LNCaP clone FGC (cell line): ENCODE measurements at regions not wholly inside any gene's neighbourhood (a gene's known extent, or its start where the extent isn't known, plus 50 kb on each side); places are given as distances from the start of the nearest gene placed in this dataset.
A peak's percentile ranks its signal among the peaks of the same experiment; 100 is the strongest.

Experiments
- DNase-seq: peaks from one replicate; pipeline ENCODE4 v3.0.0-alpha.2; 2011; ENCODE audit warnings: low read depth
- H3K4me3 ChIP-seq: 2 replicates; pipeline ENCODE4 v1.5.1; 2011; ENCODE audit warnings: mild to moderate bottlenecking, low read depth, low read length, control low read depth
- CTCF ChIP-seq: IDR thresholded peaks from 2 replicates; pipeline ENCODE4 v1.5.1; 2012; ENCODE audit warnings: mild to moderate bottlenecking; ENCODE audit not compliant: control insufficient read depth, insufficient read depth; ENCODE audit errors: extremely low read depth

GRCh38 chr1:239583536-239583935, 197.2 kb downstream of the CHRM3 start:
- no peak for TF ChIP-seq CTCF
- H3K4me3 ChIP-seq: no peak overlapping the region
- DNase-seq: no peak

GRCh38 chr1:239586128-239586527, 199.8 kb downstream of the CHRM3 start:
- no peak for TF ChIP-seq CTCF
- no peak overlapping the region for H3K4me3 ChIP-seq
- DNase-seq: peak; percentile 59

GRCh38 chr1:239587066-239587465, 200.7 kb downstream of the CHRM3 start:
- TF ChIP-seq CTCF: peak; percentile 18; the same call in 1 of the 2 replicates
- DNase-seq: no peak
- H3K4me3 ChIP-seq: no peak overlapping the region

- TF ChIP-seq CTCF: no peak
- DNase-seq: peak; percentile 45
Observed at GRCh38 chr1:239587574-239588369, 201.4 kb downstream of the CHRM3 start.

GRCh38 chr1:239590556-239590955, 204.2 kb downstream of the CHRM3 start:
- H3K4me3 ChIP-seq: no peak overlapping the region
- no peak for TF ChIP-seq CTCF
- DNase-seq: no peak

More at GRCh38 chr1:239587574-239588369, 201.4 kb downstream of the CHRM3 start:
- H3K4me3 ChIP-seq: no peak overlapping the region

GRCh38 chr1:239593527-239593926, 207.2 kb downstream of the CHRM3 start:
- TF ChIP-seq CTCF: no peak
- DNase-seq: no peak
- no peak overlapping the region for H3K4me3 ChIP-seq

- no peak for DNase-seq
- TF ChIP-seq CTCF: no peak
- no peak overlapping the region for H3K4me3 ChIP-seq
Observed at GRCh38 chr1:239600588-239600987, 214.2 kb downstream of the CHRM3 start.
